ENCODE measurements at regions not wholly inside any gene's neighbourhood (a gene's known extent, or its start where the extent isn't known, plus 50 kb on each side); places are given as distances from the start of the nearest gene placed in this dataset.

DNA sequence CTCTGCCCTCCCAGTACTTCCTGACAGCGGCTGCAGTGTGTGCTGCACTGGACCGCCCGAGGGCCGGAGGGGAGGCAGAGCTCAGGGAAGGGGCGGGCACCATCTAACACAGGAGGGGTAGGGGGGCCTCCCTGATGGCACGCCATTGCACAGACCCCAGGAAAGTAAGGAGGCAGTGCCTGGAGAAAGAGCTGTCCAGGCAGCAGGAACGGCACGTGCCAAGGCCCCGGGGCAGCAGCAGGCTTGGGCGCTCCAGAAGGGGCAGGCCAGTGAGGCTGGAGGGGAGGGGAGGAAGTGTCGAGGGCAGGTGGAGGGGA lies 110.7 kb downstream of the CRYAA start:
- DNase-seq (ENCODE audit: insufficient read length, low spot score) (no peak), FAIRE-seq (no peak)

DNA sequence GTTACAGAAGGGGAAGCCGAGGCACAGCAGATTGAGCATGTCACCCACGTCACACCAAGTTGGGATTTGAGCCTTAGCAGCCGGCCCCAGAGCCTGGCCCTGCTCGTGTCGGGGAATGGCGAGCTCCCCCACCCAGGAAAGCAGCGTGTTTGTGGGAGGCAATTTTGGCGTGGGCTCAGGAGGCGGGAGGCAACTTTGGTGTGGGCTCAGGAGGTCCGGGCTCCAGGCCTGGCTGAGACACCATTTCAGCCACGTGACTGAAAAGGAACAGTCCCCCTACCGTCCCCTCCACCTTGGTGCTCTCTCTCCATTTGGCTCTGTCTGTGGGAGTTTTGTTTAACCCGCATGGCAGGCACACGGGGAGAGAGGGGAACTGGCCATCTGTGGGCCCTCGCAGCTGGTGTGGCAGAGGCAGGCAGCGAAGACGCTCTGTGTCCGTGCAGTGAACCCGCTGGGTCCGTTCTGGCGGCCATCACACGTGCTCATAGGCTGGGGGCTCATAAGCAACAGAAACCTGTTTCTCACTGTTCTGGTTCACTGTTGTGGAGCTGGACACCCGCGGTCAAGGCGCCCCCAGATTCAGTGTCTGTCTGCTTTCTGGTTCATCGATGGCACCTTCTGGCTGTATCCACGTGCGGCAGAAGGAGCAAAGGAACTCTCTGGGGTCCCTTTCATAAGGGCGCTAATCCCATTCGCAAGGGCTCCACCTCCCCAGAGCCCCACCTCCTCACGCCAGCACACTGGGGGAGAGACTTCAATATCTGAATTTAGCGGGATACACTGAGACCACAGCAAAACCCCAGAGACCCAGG lies 110.2 kb downstream of the CRYAA start:
- FAIRE-seq = no peak
- DNase-seq (ENCODE audit: insufficient read length, low spot score) = no peak
- TF ChIP-seq, protein P1, sequence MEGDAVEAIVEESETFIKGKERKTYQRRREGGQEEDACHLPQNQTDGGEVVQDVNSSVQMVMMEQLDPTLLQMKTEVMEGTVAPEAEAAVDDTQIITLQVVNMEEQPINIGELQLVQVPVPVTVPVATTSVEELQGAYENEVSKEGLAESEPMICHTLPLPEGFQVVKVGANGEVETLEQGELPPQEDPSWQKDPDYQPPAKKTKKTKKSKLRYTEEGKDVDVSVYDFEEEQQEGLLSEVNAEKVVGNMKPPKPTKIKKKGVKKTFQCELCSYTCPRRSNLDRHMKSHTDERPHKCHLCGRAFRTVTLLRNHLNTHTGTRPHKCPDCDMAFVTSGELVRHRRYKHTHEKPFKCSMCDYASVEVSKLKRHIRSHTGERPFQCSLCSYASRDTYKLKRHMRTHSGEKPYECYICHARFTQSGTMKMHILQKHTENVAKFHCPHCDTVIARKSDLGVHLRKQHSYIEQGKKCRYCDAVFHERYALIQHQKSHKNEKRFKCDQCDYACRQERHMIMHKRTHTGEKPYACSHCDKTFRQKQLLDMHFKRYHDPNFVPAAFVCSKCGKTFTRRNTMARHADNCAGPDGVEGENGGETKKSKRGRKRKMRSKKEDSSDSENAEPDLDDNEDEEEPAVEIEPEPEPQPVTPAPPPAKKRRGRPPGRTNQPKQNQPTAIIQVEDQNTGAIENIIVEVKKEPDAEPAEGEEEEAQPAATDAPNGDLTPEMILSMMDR (IDR thresholded peaks at IDR 0.05; ENCODE audit: insufficient read depth, missing control alignments) = no peak

More for the DNA sequence above, 110.7 kb downstream of the CRYAA start:
- TF ChIP-seq, protein P1 (IDR thresholded peaks at IDR 0.05; ENCODE audit: insufficient read depth, missing control alignments) = no peak

DNA sequence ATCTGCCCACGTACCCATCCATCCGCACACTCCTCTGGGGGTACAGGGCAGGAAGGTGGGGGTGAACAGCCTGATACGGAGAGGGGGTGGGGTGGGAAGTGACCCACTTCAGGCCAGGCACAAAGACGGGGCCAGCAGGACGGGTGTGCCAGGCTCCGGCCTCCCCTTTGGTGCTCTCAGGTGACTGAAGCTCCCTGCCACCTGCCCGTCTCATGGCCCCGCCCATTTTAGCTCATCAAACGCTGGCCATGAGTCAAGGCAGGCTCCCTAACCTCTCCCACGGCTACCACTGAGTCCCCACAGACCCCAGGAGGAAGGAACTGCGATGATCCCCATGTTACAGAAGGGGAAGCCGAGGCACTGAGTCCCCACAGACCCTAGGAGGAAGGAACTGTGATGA lies 109.6 kb downstream of the CRYAA start:
- TF ChIP-seq, protein P1 (IDR thresholded peaks at IDR 0.05; ENCODE audit: insufficient read depth, missing control alignments) = no peak
- no peak for DNase-seq (ENCODE audit: insufficient read length, low spot score)
- no peak for FAIRE-seq

DNA sequence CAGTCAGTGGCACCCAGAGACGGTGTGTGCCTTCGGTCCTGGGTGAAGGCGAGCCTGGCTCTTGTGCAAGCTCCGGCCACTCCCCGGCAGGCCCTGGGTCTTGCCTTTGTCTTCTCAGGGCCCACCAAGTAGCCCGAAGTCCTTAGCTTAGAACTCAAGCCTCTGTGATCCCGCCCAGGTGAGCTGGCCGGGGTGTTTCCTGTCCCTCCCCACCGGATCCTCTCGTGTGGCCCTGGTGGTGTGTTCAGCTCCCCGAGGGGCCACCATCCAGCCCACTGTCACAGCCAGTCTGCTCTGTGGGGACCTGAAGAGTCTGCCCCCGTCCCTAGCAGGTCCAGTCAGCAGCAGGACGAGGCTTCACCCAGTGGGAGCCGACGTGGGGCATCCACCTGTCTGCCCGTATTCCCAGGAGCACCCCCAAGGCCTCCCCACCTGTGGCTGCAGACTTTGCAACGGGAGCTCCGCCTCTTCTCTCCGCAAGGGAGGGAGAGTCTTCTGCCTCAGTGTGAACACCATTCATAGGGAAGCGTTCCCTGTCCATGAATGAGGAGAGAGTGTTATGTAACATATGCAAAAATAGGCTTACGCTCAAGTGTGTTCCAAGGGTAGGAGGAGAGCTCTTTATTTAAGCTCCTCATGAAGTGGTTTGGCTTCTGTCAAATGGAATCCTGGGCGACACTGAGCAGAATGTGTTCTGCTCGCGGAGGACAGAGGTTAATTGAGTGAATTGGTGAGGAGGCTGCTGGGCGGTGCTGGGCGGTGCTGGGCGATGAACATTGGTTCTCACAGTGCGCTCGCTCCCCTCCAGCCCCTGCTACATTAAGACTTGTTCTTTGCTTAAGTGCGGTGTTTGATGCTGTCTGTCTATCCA lies 108.9 kb downstream of the CRYAA start:
- FAIRE-seq = no peak
- no peak for DNase-seq (ENCODE audit: insufficient read length, low spot score)
- TF ChIP-seq, protein P1 (IDR thresholded peaks at IDR 0.05; ENCODE audit: insufficient read depth, missing control alignments) = no peak

DNA sequence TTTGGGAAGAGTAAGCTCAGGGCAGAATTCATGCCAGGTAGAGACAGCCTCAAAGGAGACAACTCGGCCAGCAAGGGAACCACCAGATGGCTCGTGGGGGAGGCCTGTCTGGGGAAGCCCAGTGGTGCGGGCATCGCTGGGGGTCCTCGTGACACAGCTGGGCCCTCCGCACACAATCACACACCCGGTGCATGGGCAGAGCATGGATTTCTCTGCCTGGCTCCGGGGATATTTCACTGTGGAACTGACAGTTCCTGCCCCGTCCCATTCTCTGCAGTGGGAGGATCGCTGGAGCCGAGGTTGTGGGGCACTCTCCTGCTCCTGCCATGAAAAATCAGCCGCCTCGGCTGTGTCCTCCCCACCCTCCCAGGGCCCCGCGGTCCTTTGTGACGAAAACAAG lies 108.0 kb downstream of the CRYAA start:
- TF ChIP-seq, protein P1 (IDR thresholded peaks at IDR 0.05; ENCODE audit: insufficient read depth, missing control alignments) = no peak
- DNase-seq (ENCODE audit: insufficient read length, low spot score) (no peak), FAIRE-seq (no peak)

DNA sequence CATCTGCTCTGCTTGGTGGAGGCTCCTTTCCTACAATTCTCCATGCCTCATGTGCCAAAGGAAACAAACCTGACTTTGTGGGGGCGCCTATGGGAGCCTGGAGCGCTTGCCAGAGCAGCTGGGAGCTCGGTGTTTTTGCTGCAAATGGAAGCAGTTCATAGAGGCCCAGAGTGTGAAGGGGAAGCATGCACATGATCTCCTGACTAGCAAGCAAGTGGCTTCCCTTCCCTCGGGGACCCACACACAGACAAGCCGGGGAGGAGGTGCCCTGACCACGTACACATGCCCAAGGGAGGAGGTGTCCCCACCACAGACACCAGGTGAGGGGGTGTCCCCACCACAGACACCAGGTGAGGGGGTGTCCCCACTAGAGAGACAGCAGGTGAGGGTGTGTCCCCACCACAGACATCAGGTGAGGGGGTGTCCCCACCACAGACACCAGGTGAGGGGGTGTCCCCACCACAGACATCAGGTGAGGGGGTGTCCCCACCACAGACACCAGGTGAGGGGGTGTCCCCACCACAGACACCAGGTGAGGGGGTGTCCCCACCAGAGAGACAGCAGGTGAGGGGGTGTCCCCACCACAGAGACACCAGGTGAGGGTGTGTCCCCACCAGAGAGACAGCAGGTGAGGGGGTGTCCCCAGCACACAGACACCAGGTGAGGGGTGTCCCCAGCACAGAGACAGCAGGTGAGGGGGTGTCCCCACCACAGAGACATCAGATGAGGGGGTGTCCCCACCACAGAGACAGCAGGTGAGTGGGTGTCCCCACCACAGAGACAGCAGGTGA lies 106.8 kb downstream of the CRYAA start:
- TF ChIP-seq, protein P1 (IDR thresholded peaks at IDR 0.05; ENCODE audit: insufficient read depth, missing control alignments) = no peak
- FAIRE-seq (no peak), DNase-seq (ENCODE audit: insufficient read length, low spot score) (no peak)

Data from D721Med (cell line).